GM06990 (cell line): ENCODE measurements at regions not wholly inside any gene's neighbourhood (a gene's known extent, or its start where the extent isn't known, plus 50 kb on each side); places are given as distances from the start of the nearest gene placed in this dataset.

Source experiments
- DNase-seq: peaks from one replicate; pipeline ENCODE4 v3.0.0-alpha.2; 2011; ENCODE audit not compliant: insufficient read length; ENCODE audit errors: extremely low read depth
- H3K27me3 ChIP-seq: replicated peaks from 2 replicates; pipeline ENCODE4 v1.6.0; 2011; ENCODE audit warnings: low read length; ENCODE audit not compliant: control insufficient read depth, insufficient read depth
- H3K36me3 ChIP-seq: 2 replicates; pipeline ENCODE4 v1.5.1; 2011; ENCODE audit warnings: low read length; ENCODE audit not compliant: control insufficient read depth, insufficient read depth
- H3K4me3 ChIP-seq: replicated peaks from 2 replicates; pipeline ENCODE4 v1.5.1; 2011; ENCODE audit warnings: low read depth, mild to moderate bottlenecking, control low read depth, low read length
- CTCF ChIP-seq: IDR thresholded peaks from 2 replicates; pipeline ENCODE4 v1.5.1; 2011; ENCODE audit warnings: low read length, control low read depth, mild to moderate bottlenecking, inconsistent platforms; ENCODE audit not compliant: insufficient read depth, poor library complexity, severe bottlenecking

- H3K27me3 ChIP-seq: no peaks in the 10 kb centered on the region
- H3K4me3 ChIP-seq: no peak overlapping the region
- DNase-seq: no peak
- no peak for TF ChIP-seq CTCF
- H3K36me3 ChIP-seq: no peaks in the 10 kb centered on the region
Observed at GRCh38 chr1:2864203-2864905, 62.9 kb upstream of the TTC34 start.

DNA sequence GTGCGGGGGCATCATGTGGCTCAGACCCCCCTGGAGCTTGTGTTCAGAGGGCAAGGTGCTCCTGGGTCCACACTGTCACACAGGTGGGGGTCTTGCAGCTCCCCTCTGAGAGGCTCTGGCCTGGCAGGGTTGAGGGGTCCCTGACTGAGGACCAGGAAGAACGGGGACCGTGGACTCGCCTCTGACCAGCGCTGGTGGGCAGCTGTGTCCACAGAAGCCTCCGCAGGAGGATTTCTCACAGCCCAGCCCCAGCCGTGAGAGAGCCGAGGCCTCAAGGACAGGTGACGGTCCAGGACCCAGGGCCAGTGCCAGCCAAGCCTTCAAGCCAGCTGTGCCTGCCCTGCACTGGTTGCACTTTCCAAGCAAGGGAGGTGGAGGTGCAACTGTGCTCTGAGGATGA, 63.5 kb upstream of the TTC34 start:
- no peak overlapping the region for H3K4me3 ChIP-seq
- no peaks in the 10 kb centered on the region for H3K36me3 ChIP-seq
- DNase-seq: no peak
- no peaks in the 10 kb centered on the region for H3K27me3 ChIP-seq
- TF ChIP-seq CTCF: no peak

DNA sequence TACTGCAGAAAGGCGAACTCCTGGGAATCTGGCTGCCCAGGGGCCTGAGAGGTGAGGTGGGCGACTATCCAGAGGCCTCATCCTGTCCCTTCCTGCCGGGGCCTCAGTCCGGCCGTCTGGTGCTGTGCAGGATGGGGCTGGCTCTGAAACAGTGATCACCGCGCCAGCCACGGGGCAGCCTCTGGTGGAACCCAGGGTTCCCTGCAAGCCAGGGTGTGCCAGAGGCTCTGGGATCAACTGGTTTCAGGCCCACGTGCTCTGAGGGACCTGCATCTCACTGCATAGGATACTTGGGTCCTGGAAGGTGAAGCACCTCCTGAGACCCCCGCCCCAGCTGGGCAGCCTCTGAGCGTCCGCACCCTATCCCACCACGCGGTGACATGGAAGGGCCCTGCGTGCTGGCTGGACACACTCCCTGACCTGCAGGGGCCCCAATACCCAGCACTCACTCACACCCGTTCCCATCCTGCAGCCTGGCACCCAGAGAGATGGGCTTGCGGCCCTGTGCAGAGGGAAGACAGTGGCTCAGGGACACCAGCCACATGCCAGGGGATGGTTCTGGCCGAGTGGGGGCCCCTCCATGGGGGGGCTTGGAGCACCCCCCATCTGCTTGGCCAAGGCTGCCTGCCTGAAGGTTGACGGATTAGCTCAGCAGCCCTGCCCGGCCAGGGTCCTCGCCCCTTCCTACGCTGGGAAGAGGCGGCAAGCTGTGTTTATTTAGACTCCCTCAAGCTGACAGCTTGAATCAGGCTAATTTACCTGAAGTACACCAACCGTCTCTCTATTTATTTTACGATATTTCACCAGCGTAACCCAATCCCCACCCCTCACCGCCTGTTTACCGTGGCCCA, 64.3 kb upstream of the TTC34 start:
- DNase-seq: no peak
- no peaks in the 10 kb centered on the region for H3K36me3 ChIP-seq
- H3K27me3 ChIP-seq: no peaks in the 10 kb centered on the region
- TF ChIP-seq CTCF: no peak
- no peak overlapping the region for H3K4me3 ChIP-seq

DNA sequence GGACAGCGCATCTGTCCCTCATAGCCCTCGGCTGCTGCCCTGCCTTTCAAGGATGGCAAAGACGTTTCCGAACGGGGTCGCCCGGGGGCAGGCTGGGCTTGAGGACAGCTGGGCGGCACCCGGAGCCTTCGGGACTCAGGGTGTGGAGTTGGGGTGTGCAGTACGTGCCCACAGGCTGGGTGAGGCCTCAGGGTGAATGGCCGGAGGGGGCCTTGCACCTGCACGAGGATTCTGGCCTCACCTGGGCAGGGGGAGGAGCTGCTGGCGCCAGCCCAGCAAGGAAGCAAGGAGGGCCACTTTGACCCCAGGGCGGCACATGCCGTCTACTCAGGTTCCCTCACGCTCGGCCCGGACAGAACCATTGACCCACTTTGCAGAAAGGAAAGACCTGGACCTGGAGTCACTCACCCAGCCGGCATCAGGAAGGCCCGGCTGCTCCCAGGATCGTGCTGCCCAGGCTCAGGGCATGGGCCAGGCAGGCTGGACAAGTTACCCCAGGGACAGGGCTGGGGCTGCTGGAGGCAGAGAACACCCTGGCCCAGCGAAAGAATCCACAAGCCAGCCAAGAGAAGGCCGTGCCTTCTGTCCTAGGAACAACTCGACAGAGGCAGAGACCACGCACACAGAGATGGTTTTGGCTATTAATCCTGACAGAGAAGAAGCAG, 65.1 kb upstream of the TTC34 start:
- DNase-seq: no peak
- H3K4me3 ChIP-seq: no peak overlapping the region
- H3K36me3 ChIP-seq: no peaks in the 10 kb centered on the region
- TF ChIP-seq CTCF: no peak
- no peaks in the 10 kb centered on the region for H3K27me3 ChIP-seq

DNA sequence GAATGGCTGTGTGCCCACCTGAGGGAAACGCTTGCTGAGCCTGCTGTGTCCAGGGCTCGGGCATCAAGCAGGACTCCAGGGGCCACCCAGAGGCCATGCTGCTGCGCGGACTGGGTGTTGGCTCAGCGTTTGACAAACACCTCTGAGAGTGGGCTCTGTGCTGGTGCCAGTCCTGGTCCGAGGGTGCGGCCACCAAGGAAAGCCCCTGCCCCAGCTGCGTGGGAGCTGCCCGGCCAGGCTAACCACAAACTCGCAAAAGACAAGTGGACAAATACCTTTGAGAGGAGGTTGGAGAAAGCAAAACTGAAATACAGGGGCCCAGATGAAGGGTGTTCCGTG, 65.6 kb upstream of the TTC34 start:
- no peaks in the 10 kb centered on the region for H3K27me3 ChIP-seq
- no peak for TF ChIP-seq CTCF
- H3K4me3 ChIP-seq: no peak overlapping the region
- H3K36me3 ChIP-seq: no peaks in the 10 kb centered on the region
- DNase-seq: no peak
